HEK293 (cell line): ENCODE measurements at regions not wholly inside any gene's neighbourhood (a gene's known extent, or its start where the extent isn't known, plus 50 kb on each side); places are given as distances from the start of the nearest gene placed in this dataset.

ENCODE experiments used
- SP2 ChIP-seq: fragments of 450-650 bp; formaldehyde crosslinking; IDR thresholded peaks from 2 replicates; pipeline ENCODE4 v1.5.1; 2016; ENCODE audit warnings: missing biosample characterization, missing genetic modification characterization
- ZNF280D ChIP-seq: fragments of 450-650 bp; formaldehyde crosslinking; IDR thresholded peaks from 2 replicates; pipeline ENCODE4 v1.5.1; 2016; ENCODE audit warnings: missing biosample characterization, missing genetic modification characterization

DNA sequence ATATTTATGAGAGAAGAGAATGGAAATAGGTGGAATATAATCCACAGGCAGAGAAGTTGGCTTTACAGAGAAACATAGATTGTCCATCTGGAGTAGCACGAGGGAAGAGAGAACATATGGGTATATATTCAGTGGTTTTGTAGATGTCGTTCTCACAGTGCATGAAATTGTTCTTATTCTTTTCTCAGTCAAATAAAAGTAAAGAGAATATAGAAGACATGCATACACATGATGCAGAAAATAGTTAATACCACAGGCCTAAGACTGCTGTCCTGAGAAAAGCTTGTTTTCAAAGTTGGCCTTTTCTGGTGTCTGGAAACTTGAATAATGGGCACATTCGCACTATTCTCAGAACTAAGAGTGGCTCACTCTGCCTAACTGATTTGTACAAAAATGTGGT lies 378.1 kb downstream of the GABRG1 start:
- TF ChIP-seq ZNF280D: no peak
- no peak for TF ChIP-seq SP2 (tag by site-specific recombination)
